ENCODE measurements at regions not wholly inside any gene's neighbourhood (a gene's known extent, or its start where the extent isn't known, plus 50 kb on each side); places are given as distances from the start of the nearest gene placed in this dataset.
"Not testable (repeated sequence)": the region's sequence is repeated elsewhere in the genome, so short reads cannot be mapped to it uniquely, and the experiment has no call there.

GRCh38 chr4:3365871-3366842 is 73.3 kb downstream of the RGS12 start:
- peak; percentile 28 for DNase-seq

DNA sequence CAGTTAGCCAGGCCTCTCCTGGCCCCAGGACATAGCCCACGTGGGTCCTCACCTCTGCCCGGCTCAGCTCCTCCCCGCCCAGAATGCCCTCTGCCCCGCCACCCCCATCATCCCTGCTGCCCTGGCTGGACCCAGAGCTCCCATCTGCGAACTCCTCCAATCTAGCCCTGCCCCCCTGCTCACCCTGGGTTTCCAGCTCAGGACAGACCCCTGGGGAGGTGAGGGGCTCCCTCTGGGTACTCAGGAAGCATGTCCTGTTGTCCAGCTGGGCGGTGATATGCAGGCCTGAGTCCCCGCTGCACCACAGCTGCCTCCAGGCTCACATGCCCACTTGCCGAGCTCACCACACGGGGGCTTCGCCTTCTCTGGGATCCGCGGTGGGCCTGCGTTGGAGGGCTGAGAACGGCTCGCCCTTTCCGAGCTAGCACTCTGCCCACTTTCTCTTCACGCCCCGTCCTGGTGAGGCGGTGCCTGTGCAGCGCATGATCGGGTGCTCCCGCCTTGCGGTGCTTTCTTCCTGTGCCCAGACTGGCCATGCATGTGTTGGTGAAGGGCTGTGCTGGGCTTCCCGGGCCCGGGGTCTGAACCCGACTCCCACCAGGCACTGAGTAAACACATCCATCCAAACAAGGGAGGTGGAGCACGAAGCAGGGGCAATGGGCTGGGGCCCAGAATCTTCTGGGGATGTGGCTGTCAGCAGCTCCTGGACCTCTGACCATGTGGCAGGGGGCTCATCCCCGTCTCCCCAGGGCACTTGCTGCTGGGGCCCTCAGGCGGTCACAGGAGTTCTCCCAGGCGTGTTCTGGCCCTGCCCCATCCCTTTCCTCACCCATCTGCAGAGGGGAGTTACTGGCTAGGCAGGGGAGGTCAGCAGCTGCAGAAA is 74.3 kb downstream of the RGS12 start:
- no peak for DNase-seq

DNA sequence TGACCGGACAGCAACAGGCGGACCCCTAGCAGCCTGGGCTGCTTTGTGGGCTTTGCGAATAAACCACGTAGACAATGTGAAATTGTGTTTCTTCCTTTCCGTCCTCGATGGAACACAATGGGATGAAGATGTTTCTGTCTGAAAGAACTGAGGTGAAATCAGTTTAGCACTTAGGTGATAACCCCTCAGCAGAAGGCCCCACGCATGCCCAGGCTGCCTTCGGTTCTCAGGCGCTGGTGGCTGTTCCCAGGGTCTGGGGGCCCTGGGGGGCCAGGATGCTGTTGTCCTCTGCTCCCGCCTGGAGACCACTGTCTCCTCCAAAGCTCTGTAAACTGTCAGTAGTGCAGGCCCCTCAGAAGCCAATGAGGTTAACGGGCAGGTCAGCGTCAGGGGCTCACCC is 73.9 kb upstream of the HGFAC start:
- no peak for DNase-seq

DNA sequence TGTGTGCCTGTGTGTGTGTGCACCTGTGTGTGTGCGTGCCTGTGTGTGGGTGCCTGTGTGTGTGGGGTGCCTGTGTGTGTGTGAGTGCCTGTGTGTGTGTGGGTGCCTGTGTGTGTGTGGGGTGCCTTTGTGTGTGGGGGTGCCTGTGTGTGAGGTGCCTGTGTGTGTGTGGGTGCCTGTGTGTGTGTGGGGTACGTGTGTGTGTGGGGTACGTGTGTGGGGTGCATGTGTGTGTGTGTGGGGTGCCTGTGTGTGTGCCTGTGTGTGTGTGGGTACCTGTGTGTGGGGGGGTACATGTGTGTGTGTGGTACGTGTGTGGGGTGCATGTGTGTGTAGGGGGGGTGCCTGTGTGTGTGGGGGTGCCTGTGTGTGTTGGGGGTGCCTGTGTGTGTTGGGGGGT is 73.4 kb upstream of the HGFAC start:
- DNase-seq: no peak

- no peak for DNase-seq
These were observed 72.7 kb upstream of the HGFAC start for GRCh38 chr4:3368841-3369760.

- no peak for DNase-seq
These were observed 71.7 kb upstream of the HGFAC start for GRCh38 chr4:3369781-3370674.

DNA sequence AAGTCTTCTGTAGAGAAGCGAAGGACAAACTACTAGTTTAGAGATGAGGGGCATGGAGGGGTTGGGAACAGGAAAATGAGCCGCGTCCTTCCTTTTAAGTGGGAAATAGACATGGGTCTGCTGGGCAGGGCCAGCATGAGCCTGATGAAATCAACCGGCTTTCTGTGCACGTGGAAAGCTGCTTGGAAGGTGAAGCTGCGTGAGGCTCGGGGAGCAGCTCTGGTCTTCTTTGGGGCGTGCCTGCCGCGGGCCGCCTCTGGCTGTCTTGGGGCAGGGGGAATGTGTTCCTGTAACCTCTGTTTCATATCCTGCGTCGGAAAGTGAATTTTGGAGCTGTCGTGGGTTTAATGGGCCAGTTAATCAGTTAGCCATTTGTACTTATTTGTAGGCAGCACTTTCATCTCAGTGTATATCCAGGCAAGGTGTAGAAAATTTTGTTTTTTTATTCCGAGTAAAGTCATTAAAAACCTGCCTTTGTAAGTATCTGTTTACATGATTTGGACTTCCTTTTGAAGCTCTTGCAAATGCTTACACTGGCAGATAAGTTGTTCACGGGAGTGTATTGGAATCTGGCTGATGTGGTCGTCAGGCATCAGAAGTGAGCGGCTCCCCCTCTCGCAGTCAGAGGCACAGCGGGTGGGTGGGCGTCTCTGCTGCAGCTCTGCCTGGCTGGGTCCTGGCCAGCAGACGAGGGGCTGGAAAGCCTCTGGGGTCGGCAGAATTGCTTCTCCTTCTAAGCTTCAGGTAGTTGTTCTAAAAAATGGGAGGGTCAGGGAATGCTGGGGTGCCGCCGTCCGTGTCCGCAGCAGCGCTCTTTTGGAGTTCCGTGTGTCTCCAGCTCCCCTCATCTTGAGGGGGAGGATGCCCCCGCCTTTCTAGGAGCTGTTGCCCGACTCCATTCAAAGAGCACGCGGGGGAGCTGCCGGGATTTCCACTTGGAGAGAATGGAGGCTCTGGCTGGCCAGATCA is 70.5 kb upstream of the HGFAC start:
- DNase-seq: no peak

DNA sequence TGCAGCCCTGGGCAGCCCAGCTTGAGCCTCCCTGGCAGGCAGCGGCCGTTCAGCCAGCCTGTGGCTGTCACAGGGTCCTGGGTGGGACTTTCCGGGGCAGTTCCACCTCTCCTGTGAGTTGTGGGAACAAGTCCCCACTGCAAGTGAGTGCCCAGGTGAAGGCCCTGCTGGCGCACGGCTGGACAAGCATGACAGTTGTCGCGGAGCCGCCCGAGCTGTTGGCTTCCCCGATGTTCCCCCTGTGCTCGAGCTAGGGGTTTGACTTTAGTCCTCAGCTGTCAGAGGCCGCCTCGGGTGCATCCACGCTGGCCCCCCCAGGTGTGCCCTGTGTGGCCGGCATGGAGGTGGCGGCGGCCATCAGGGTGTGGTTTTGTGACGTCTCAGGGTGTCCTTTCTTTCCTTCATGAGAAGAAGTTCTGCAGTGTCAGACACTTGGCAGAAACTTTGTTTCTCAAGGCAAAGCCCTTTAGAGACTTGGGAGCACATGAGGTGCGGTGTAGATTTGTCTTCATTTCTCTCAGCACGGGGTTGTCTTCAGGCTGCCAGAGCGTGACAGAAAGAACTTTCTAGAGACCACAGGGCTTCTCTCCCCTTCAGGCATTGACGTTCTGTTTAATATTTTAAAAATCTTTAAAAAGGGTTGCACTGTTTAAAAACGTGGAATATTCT is 69.4 kb upstream of the HGFAC start:
- no peak for DNase-seq

- no peak for DNase-seq
These were observed 68.8 kb upstream of the HGFAC start for GRCh38 chr4:3372933-3373465.

- no peak for DNase-seq
These were observed 68.3 kb upstream of the HGFAC start for GRCh38 chr4:3373468-3373867.

DNA sequence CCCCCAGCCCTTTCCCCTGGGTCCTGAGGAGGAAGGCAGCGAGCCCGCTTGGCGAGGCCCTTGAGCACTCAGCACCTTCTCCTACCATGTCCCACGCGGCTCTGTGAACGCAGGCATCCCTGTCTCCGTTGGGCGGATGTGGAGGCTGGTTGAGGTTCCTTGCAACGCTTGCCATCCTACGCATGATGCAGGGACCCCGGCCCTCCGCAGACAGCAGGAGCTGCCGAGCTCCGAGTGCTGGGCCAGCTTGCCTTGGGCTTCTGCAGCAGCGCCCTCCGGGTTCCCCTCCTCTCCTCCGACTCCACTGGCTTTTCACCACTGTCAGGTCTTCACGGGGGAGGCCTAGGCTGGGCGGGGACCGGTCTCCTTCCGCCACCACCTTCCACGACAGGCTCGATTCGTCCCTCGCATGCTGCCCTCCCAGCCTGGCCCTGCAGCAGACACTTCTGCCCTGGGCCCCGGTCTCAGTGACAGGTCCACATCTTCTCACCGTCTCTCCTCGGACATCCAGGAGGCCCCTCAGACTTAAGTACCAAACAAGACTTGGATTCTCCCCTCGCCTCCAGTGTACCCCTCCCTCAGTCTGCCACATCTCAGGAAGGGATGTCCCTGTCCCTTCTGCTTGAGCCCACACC is 67.6 kb upstream of the HGFAC start:
- DNase-seq: no peak

DNA sequence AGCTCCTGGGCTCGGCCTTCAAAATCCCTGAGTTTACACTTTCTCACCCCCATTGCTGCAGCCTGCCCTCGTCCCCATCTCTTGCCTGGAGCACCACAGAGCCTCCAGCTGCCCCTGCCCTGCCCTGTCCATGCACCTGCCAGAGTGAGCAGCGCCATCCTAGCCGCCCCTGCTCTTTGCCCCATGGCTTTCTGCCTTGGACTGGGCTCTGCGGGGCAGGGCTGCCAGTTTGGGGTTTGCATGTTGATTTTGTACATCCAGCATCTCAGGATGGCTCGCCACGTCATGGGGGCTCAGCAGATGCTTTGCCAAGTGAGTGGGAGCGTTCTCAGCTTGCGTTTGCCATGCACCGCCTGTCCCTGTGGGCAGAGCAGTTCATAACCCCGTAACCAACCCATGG is 67.1 kb upstream of the HGFAC start:
- no peak for DNase-seq

- DNase-seq: no peak
These were observed 66.1 kb upstream of the HGFAC start for GRCh38 chr4:3375688-3376087.

DNA sequence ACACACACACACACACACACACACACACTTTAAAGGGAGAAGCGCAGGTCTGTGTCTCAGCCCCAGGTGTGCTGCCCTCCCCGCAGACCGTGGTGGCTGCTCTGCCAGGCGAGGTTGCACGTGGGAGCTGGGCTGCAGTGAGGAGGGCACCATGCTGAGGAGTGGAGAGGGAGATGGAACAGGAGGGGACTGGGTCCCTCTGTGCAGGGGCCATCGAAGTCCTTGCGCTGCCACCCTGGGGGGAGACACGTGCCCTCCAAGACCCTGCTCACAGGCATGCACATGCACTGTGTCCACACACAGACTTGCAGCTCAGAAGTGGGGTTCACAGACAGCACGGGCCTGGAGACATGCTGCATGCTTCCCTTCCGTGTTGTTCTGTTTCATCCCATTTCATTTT is 65.5 kb upstream of the HGFAC start:
- no peak for DNase-seq

GRCh38 chr4:3377557-3377956 is 64.2 kb upstream of the HGFAC start:
- no peak for DNase-seq

DNA sequence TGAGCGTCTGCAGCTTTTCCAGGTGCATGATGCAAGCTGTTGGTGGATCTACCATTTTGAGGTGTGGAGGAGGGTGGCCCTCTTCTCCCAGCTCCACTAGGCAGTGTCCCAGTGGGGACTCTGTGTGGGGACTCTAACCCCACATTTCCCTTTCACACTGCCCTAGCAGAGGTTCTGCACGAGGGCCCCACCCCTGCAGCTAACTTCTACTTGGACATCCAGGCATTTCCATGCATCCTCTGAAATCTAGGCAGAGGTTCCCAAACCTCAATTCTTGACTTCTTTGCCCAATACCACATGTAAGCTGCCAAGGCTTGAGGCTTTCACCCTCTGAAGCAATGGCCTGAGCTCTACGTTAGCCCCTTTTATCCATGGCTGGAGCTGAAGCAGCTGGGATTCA is 61.4 kb upstream of the HGFAC start:
- DNase-seq: not testable (repeated sequence)

DNA sequence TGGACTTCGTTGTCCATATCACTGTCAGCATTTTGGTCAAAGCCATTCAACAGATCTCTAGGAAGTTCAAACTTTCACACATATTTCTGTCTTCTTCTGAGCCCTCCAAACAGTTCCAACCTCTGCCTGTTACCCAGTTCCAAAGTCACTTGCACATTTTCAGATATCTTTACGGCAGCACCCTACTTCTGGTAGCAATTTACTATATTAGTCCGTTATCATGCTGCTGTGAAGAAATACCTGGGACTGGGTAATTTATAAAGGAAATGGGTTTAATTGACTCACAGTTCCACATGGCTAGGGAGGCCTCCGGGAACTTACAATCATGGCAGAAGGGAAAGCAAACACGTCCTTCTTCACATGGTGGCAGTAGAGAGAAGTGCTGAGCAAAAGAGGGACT is 60.6 kb upstream of the HGFAC start:
- not testable (repeated sequence) for DNase-seq

DNA sequence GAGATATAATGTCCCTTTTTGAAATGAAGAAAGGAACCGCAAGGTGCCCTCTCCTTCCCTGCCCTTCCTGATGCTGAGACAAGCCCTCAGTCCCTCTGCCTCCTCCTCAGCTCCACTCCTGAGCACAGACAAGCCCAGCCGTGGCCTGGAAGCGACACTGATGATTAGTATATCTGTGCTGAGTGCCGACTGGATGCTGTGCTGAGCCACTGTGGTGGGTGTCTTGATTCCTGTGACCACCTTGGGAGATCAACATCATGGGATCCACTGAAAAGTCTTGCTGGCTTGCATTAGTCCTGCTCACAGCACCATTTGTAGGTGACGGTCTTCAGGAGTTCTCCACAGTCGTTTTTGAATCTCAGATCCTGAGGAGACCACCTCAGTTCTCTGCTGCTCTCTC is 59.5 kb upstream of the HGFAC start:
- DNase-seq: no peak

- DNase-seq: peak; percentile 19
These were observed 57.4 kb upstream of the HGFAC start for GRCh38 chr4:3384391-3384770.
